Keratinocyte (primary cell): ENCODE measurements at regions not wholly inside any gene's neighbourhood (a gene's known extent, or its start where the extent isn't known, plus 50 kb on each side); places are given as distances from the start of the nearest gene placed in this dataset.
"Not testable (repeated sequence)": the region's sequence is repeated elsewhere in the genome, so short reads cannot be mapped to it uniquely, and the experiment has no call there.

Source experiments
- DNase-seq: peaks from one replicate; pipeline ENCODE4 v3.0.0-alpha.2; 2011; ENCODE audit warnings: low read depth, missing footprints, low spot score
- FAIRE-seq: peaks from 2 replicates; lab custom pipeline; 2011; peaks lifted over from hg19 to GRCh38; lab: Jason Lieb, UNC
- H2AFZ ChIP-seq: 2 replicates; pipeline ENCODE4 v1.6.0; 2012; ENCODE audit warnings: low read length, control low read depth, inconsistent platforms; ENCODE audit not compliant: control insufficient read depth
- H3K27ac ChIP-seq: 2 replicates; pipeline ENCODE4 v1.5.1; 2011; ENCODE audit warnings: low read length; ENCODE audit not compliant: control insufficient read depth, insufficient read depth
- H3K27me3 ChIP-seq: 3 replicates; pipeline ENCODE4 v1.6.0; 2011; ENCODE audit warnings: low read length; ENCODE audit not compliant: control insufficient read depth, insufficient read depth; ENCODE audit errors: extremely low read depth
- H3K36me3 ChIP-seq, 2 experiments: 2 replicates in 1 of 2; 3 replicates in 1 of 2; pipeline ENCODE4 v1.5.1; 2011; ENCODE audit warnings: low read length in 2 of 2, mild to moderate bottlenecking in 1 of 2; ENCODE audit not compliant: control insufficient read depth in 2 of 2, insufficient read depth in 2 of 2; ENCODE audit errors: extremely low read depth in 1 of 2
- H3K4me1 ChIP-seq: 3 replicates; pipeline ENCODE4 v1.5.1; 2011; ENCODE audit warnings: low read length; ENCODE audit not compliant: control insufficient read depth, insufficient read depth; ENCODE audit errors: extremely low read depth
- H3K4me2 ChIP-seq: 3 replicates; pipeline ENCODE4 v1.6.0; 2011; ENCODE audit warnings: low read depth, low read length; ENCODE audit not compliant: control insufficient read depth, insufficient read depth; ENCODE audit errors: extremely low read depth
- H3K4me3 ChIP-seq, 3 experiments: fragments of 200-600 bp in 1 of 3; sonication (generic) in 1 of 3; 2 replicates in 2 of 3; 3 replicates in 1 of 3; pipeline ENCODE4 v1.5.1; 2011 to 2016; ENCODE audit warnings: low read length in 3 of 3, mild to moderate bottlenecking in 3 of 3, control low read depth in 2 of 3, inconsistent platforms in 1 of 3, low read depth in 1 of 3, mixed read lengths in 1 of 3, mixed run types in 1 of 3, moderate library complexity in 1 of 3; ENCODE audit not compliant: control insufficient read depth in 2 of 3, insufficient read depth in 2 of 3; ENCODE audit errors: extremely low read depth in 1 of 3
- H3K79me2 ChIP-seq: 2 replicates; pipeline ENCODE4 v1.6.0; 2012; ENCODE audit warnings: low read length; ENCODE audit not compliant: control insufficient read depth, insufficient read depth
- H3K9ac ChIP-seq: 3 replicates; pipeline ENCODE4 v1.6.0; 2011; ENCODE audit warnings: low read length; ENCODE audit not compliant: control insufficient read depth, insufficient read depth; ENCODE audit errors: extremely low read depth
- H3K9me1 ChIP-seq: 3 replicates; pipeline ENCODE4 v1.6.0; 2011; ENCODE audit warnings: low read length; ENCODE audit not compliant: control insufficient read depth, insufficient read depth; ENCODE audit errors: extremely low read depth
- H3K9me3 ChIP-seq: 2 replicates; pipeline ENCODE4 v1.5.1; 2012; ENCODE audit warnings: low read depth, low read length; ENCODE audit not compliant: control insufficient read depth
- H4K20me1 ChIP-seq: 3 replicates; pipeline ENCODE4 v1.6.0; 2011; ENCODE audit warnings: low read length; ENCODE audit not compliant: control insufficient read depth, insufficient read depth; ENCODE audit errors: extremely low read depth
- CTCF ChIP-seq, 3 experiments: IDR thresholded peaks in 1 of 3; conservative IDR thresholded peaks in 1 of 3; optimal IDR thresholded peaks in 1 of 3; 2 replicates in 2 of 3; 3 replicates in 1 of 3; pipeline versions ENCODE3 to v1.5.1; 2011; ENCODE audit warnings: low read length in 3 of 3, mild to moderate bottlenecking in 3 of 3, moderate library complexity in 2 of 3, control low read depth in 1 of 3, inconsistent platforms in 1 of 3; ENCODE audit not compliant: insufficient read depth in 2 of 3; ENCODE audit errors: extremely low read depth in 1 of 3
- EZH2 ChIP-seq: IDR thresholded peaks from one replicate; pipeline ENCODE4 v1.6.1; 2012; ENCODE audit warnings: inconsistent platforms, mild to moderate bottlenecking, low read length, moderate library complexity
- dilution Hi-C: fragments of 300-500 bp; cut with MboI; formaldehyde crosslinking; loops from one replicate; pipeline ENCODE4 v1.7.0; 2020; ENCODE audit warnings: low sequenced_read_pairs; ENCODE audit not compliant: extremely low pct_ligation_motif_present

GRCh38 chr5:125457617-125458016 is 711.2 kb upstream of the ZNF608 start:
- Histone ChIP-seq H4K20me1 (no peaks in the 10 kb centered on the region), H3K27ac (no peak overlapping the region), H3K4me1 (no peaks in the 10 kb centered on the region), H3K4me3 (no peak overlapping the region), H3K4me2 (no peak overlapping the region), H3K9ac (no peak overlapping the region), H3K9me1 (no peaks in the 10 kb centered on the region), H3K79me2 (no peaks in the 10 kb centered on the region), H2AFZ (no peak overlapping the region), H3K36me3 (no peaks in the 10 kb centered on the region), H3K9me3 (no peaks in the 10 kb centered on the region), H3K27me3 (no peaks in the 10 kb centered on the region)
- dilution Hi-C loops: no loop called here
- FAIRE-seq (no peak), DNase-seq (no peak)
- TF ChIP-seq EZH2 (no peak), CTCF (optimal IDR thresholded peaks at IDR 0.05 in 1 of 3, IDR thresholded peaks at IDR 0.05 in 1 of 3, conservative IDR thresholded peaks at IDR 0.05 in 1 of 3; ENCODE audit: extremely low read depth in 1 of 3, insufficient read depth in 2 of 3, low read length in 3 of 3) (no peak)

- H3K79me2 ChIP-seq, H4K20me1 ChIP-seq, H3K9me3 ChIP-seq, H2AFZ ChIP-seq, dilution Hi-C loops, H3K36me3 ChIP-seq, H3K9ac ChIP-seq, DNase-seq, H3K4me1 ChIP-seq, FAIRE-seq, H3K27me3 ChIP-seq, H3K9me1 ChIP-seq, H3K4me2 ChIP-seq, H3K4me3 ChIP-seq, H3K27ac ChIP-seq: not testable (repeated sequence)
These were observed 712.5 kb upstream of the ZNF608 start for GRCh38 chr5:125458949-125459348.

- Histone ChIP-seq H3K4me2 (no peak overlapping the region), H3K27me3 (no peaks in the 10 kb centered on the region), H3K79me2 (no peaks in the 10 kb centered on the region), H3K27ac (no peak overlapping the region), H4K20me1 (no peaks in the 10 kb centered on the region), H3K4me1 (no peaks in the 10 kb centered on the region), H3K36me3 (no peaks in the 10 kb centered on the region), H3K9me1 (no peaks in the 10 kb centered on the region), H3K9ac (no peak overlapping the region), H2AFZ (no peak overlapping the region), H3K9me3 (no peaks in the 10 kb centered on the region), H3K4me3 (no peak overlapping the region)
- FAIRE-seq: no peak
- dilution Hi-C loops: no loop called here
- no peak for TF ChIP-seq CTCF (optimal IDR thresholded peaks at IDR 0.05 in 1 of 3, IDR thresholded peaks at IDR 0.05 in 1 of 3, conservative IDR thresholded peaks at IDR 0.05 in 1 of 3; ENCODE audit: extremely low read depth in 1 of 3, insufficient read depth in 2 of 3, low read length in 3 of 3)
- TF ChIP-seq EZH2: no peak
- no peak for DNase-seq
These were observed 715.2 kb upstream of the ZNF608 start for GRCh38 chr5:125461641-125462072.
